ENCODE measurements at regions not wholly inside any gene's neighbourhood (a gene's known extent, or its start where the extent isn't known, plus 50 kb on each side); places are given as distances from the start of the nearest gene placed in this dataset.

- TF ChIP-seq GABPA (IDR thresholded peaks at IDR 0.05; ENCODE audit: borderline replicate concordance, insufficient read depth, low read length) = no peak
- TF ChIP-seq FOSL1 (IDR thresholded peaks at IDR 0.05; ENCODE audit: insufficient read depth, low read depth, low read length) = no peak
These were observed 428.3 kb downstream of the DNAH5 start for GRCh38 chr5:13516195-13516594.

Measured in H1 (cell line).